Osteocyte (in vitro differentiated cells): ENCODE measurements at regions not wholly inside any gene's neighbourhood (a gene's known extent, or its start where the extent isn't known, plus 50 kb on each side); places are given as distances from the start of the nearest gene placed in this dataset.

ENCODE experiments used
- DNase-seq: peaks from one replicate; pipeline ENCODE4 v3.0.0; 2021; ENCODE audit warnings: mixed read lengths; ENCODE audit not compliant: unreplicated experiment; ENCODE audit errors: extremely low spot score
- H3K27ac Mint-ChIP-seq: one replicate; pipeline ENCODE4 v1.8.0; 2021; ENCODE audit warnings: mild to moderate bottlenecking, mixed read lengths; ENCODE audit not compliant: unreplicated experiment
- H3K27me3 Mint-ChIP-seq: one replicate; pipeline ENCODE4 v1.8.0; 2021; ENCODE audit warnings: mixed read lengths; ENCODE audit not compliant: unreplicated experiment
- H3K36me3 Mint-ChIP-seq: one replicate; pipeline ENCODE4 v1.8.0; 2021; ENCODE audit warnings: mixed read lengths; ENCODE audit not compliant: unreplicated experiment
- H3K4me1 Mint-ChIP-seq: one replicate; pipeline ENCODE4 v1.8.0; 2021; ENCODE audit warnings: mixed read lengths; ENCODE audit not compliant: unreplicated experiment
- H3K4me3 Mint-ChIP-seq: one replicate; pipeline ENCODE4 v1.8.0; 2021; ENCODE audit warnings: mild to moderate bottlenecking, moderate library complexity, mixed read lengths; ENCODE audit not compliant: unreplicated experiment
- H3K9me3 Mint-ChIP-seq: one replicate; pipeline ENCODE4 v1.8.0; 2021; ENCODE audit warnings: mixed read lengths; ENCODE audit not compliant: unreplicated experiment
- TF ChIP-seq, protein P1 (sequence below): fragments of 200-600 bp; sonication (generic); IDR thresholded peaks from 2 replicates; pipeline ENCODE4 v1.5.0; 2021; ENCODE audit warnings: antibody characterized with exemption, mild to moderate bottlenecking, moderate library complexity

DNA sequence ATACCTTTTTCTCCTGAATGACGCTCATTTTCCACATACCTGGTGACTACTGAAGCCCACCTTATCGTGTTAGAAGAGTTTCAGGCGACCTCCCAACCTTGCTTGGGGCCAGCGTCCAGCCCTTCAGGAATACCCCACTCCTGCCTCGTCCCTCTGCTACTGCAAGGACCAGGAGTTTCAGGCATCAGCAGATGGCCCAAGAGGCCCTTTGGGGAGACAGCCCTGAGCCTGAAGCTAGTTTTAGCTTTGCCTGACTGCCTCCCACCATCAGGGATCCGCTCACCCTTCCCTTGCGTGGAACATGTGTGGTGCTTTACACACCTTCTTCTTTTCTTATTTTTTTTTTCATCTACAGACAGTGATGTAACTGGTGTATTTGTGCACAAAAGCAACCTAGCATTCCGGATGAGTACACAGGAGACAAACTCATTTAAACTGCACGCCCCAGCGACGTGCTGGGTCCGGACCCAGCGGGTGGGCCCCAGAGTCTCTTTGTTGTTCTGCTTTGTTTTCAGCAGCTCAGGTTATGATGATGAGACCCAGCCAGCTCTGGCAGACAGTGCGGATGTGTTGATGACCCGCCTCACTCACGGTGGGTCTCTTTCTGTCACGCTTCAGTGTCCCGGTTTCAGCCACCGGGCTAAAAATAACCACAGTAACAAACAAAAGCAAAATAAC, 242.4 kb downstream of the C16orf95 start:
- Mint-ChIP-seq H3K9me3 (peaks cover 9% of the 10 kb centered on the region), H3K4me1 (peaks cover 8% of the 10 kb centered on the region), H3K27ac (no peak overlapping the region), H3K36me3 (peaks cover 5% of the 10 kb centered on the region), H3K4me3 (no peak overlapping the region), H3K27me3 (no peaks in the 10 kb centered on the region)
- TF ChIP-seq, protein P1, sequence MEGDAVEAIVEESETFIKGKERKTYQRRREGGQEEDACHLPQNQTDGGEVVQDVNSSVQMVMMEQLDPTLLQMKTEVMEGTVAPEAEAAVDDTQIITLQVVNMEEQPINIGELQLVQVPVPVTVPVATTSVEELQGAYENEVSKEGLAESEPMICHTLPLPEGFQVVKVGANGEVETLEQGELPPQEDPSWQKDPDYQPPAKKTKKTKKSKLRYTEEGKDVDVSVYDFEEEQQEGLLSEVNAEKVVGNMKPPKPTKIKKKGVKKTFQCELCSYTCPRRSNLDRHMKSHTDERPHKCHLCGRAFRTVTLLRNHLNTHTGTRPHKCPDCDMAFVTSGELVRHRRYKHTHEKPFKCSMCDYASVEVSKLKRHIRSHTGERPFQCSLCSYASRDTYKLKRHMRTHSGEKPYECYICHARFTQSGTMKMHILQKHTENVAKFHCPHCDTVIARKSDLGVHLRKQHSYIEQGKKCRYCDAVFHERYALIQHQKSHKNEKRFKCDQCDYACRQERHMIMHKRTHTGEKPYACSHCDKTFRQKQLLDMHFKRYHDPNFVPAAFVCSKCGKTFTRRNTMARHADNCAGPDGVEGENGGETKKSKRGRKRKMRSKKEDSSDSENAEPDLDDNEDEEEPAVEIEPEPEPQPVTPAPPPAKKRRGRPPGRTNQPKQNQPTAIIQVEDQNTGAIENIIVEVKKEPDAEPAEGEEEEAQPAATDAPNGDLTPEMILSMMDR: no peak
- DNase-seq: no peak

DNA sequence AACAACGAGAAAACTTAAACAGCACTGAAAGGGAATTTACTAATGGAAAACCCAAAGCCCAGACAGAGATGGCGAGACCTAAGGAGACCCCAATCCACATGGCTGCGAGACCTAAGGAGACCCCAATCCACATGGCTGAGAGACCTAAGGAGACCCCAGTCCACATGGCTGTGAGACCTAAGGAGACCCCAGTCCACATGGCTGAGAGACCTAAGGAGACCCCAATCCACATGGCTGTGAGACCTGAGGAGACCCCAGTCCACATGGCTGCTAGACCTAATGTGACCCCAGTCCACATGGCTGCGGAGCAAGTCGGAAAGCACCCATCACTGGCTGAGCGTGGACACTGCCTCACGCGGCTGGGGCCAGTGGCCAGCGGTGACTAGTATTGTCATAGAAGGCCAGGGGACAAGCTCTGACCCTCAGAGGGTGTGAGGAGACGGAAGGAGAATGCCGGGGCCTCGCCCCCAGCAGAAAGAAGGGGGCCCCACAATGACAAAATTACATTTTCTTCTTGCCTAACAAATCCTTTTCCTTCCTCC, 241.8 kb downstream of the C16orf95 start:
- no peak for DNase-seq
- H3K36me3 Mint-ChIP-seq: peaks cover 8% of the 10 kb centered on the region
- H3K4me3 Mint-ChIP-seq: no peak overlapping the region
- peaks cover 12% of the 10 kb centered on the region for H3K9me3 Mint-ChIP-seq
- no peaks in the 10 kb centered on the region for H3K27me3 Mint-ChIP-seq
- no peak overlapping the region for H3K27ac Mint-ChIP-seq
- peaks cover 8% of the 10 kb centered on the region for H3K4me1 Mint-ChIP-seq
- TF ChIP-seq, protein P1: no peak

DNA sequence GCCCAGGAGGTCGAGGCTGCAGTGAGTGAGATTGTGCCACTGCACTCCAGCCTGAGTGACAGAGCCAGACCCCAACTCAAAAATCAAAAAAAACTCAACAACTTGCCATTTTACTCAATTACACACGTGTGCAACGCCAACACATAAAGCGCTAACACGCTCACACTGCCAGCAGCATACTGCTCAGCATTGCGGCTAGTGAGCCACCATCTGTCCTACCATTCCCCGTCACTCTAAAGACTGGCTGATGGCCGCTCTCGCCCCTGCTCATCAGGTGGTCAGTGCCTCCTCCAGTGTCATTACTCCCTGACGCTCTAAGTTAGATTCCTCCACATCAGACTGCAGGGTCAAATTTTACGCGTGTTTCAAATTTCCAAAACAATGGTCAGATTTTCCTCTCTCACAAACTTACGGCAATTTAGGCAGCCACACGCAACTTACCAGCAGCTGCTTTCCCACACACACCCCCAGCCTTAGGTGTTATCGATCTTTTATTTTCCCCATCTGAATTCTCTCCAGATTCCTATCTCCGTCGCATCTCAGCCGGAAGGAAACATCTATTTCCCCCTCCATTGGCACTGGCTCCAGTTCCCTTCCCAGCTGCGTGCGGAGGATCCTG, 240.8 kb downstream of the C16orf95 start:
- Mint-ChIP-seq H3K27ac (no peak overlapping the region), H3K4me1 (peaks cover 8% of the 10 kb centered on the region), H3K4me3 (no peak overlapping the region), H3K27me3 (no peaks in the 10 kb centered on the region), H3K36me3 (peaks cover 14% of the 10 kb centered on the region), H3K9me3 (peaks cover 22% of the 10 kb centered on the region)
- TF ChIP-seq, protein P1: no peak
- DNase-seq: peak; percentile 32

DNA sequence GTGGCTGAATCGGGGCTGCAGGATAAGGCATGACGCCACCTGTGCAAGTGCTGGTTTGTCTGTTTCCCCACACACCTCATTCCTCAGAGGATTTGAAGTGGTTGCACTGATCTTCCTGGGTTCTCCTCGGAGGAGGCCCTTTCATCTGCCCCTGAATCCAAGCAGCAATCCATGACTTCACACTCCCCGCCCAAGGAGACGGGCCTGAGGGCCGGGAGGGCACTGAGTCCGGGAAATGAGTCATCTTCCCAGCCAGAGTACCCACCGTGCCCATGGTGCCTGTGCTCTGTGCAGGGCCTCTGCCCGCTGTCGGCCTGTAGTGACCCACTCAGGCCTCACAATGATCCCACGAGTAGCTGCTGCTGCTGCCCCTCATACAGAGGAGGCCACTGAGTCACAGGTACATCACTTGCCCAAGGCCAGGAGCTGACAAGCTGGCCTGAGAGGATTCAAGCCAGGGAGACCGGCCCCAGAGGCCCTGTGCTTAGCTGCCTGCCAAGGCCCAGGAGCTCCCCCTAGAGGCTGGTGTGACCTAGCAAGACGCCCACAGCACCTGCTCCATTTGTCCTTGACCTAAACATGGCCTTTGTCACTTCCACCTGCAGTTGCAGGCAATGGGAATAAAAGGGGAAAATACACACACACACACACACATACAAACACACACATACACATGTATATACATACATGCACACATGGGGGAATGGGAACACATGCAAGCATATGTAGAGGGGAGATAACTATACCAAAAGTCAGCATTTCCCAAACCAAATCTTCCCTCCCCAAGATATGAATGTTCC, 240.0 kb downstream of the C16orf95 start:
- DNase-seq: peak; percentile 84
- Mint-ChIP-seq H3K4me1 (peaks cover 8% of the 10 kb centered on the region), H3K36me3 (peaks cover 14% of the 10 kb centered on the region), H3K4me3 (no peak overlapping the region), H3K27ac (no peak overlapping the region), H3K27me3 (no peaks in the 10 kb centered on the region), H3K9me3 (peaks cover 28% of the 10 kb centered on the region)
- TF ChIP-seq, protein P1: peak; percentile 58

DNA sequence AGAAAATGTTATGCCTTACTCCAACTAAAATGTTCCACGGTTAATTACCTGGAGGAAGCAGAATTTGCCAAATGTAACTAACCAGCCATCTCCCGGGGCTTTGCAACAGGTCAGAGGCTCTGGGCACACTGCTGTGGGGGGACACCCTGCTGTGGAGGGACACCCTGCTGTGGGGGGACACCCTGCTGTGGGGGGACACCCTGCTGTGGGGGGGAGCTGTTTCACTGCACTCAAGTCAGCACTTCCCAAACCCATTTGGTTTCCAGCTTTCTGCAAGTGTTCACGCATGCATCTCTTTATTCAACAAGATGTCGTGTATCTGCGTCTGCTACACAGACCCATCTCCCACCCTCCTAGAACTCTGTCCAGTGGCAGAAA, 239.5 kb downstream of the C16orf95 start:
- peak; percentile 80 for DNase-seq
- peaks cover 8% of the 10 kb centered on the region for H3K4me1 Mint-ChIP-seq
- H3K27me3 Mint-ChIP-seq: no peaks in the 10 kb centered on the region
- TF ChIP-seq, protein P1: no peak
- H3K27ac Mint-ChIP-seq: no peak overlapping the region
- no peak overlapping the region for H3K4me3 Mint-ChIP-seq
- peaks cover 30% of the 10 kb centered on the region for H3K9me3 Mint-ChIP-seq
- H3K36me3 Mint-ChIP-seq: peaks cover 14% of the 10 kb centered on the region
